OCI-LY3 (cell line): ENCODE measurements at regions not wholly inside any gene's neighbourhood (a gene's known extent, or its start where the extent isn't known, plus 50 kb on each side); places are given as distances from the start of the nearest gene placed in this dataset.
A peak's percentile ranks its signal among the peaks of the same experiment; 100 is the strongest.

Source experiments
- H2AFZ ChIP-seq: fragments of 200-600, 300-600 bp; shearing (Covaris generic); 2 replicates; pipeline ENCODE4 v1.6.0; 2014; ENCODE audit warnings: antibody characterized with exemption, low read depth, low read length
- H3K27ac ChIP-seq: fragments of 200-600, 300-600 bp; sonication (generic); 2 replicates; pipeline ENCODE4 v1.5.1; 2014; ENCODE audit warnings: mild to moderate bottlenecking, low read length, moderate library complexity, mixed read lengths
- H3K27me3 ChIP-seq: fragments of 200-600, 300-600 bp; sonication (generic); 2 replicates; pipeline ENCODE4 v1.6.1; 2014; ENCODE audit warnings: low read depth, low read length, mixed read lengths
- H3K36me3 ChIP-seq: fragments of 200-600, 300-600 bp; sonication (generic); replicated peaks from 2 replicates; pipeline ENCODE3; 2014; ENCODE audit warnings: low read depth, low read length, mixed read lengths
- H3K4me1 ChIP-seq: fragments of 300-600, 200-600 bp; sonication (generic); 2 replicates; pipeline ENCODE4 v1.6.1; 2014; ENCODE audit warnings: low read length, mixed read lengths
- H3K4me2 ChIP-seq: fragments of 200-600, 300-600 bp; sonication (generic); 2 replicates; pipeline ENCODE4 v1.6.1; 2014; ENCODE audit warnings: low read length, mixed read lengths
- H3K4me3 ChIP-seq: fragments of 300-600, 200-600 bp; sonication (generic); 2 replicates; pipeline ENCODE4 v1.5.1; 2014; ENCODE audit warnings: antibody characterized with exemption, mild to moderate bottlenecking, low read length, moderate library complexity
- H3K79me2 ChIP-seq: fragments of 300-600, 200-600 bp; shearing (Covaris generic); 2 replicates; pipeline ENCODE4 v1.6.1; 2014; ENCODE audit warnings: mild to moderate bottlenecking, low read length, mixed read lengths
- H3K9ac ChIP-seq: fragments of 300-600, 200-600 bp; shearing (Covaris generic); 2 replicates; pipeline ENCODE4 v1.6.0; 2014; ENCODE audit warnings: mild to moderate bottlenecking, low read length, moderate library complexity
- H3K9me3 ChIP-seq: fragments of 200-600, 300-600 bp; shearing (Covaris generic); 2 replicates; pipeline ENCODE4 v1.6.1; 2014; ENCODE audit warnings: low read length, mixed read lengths; ENCODE audit not compliant: insufficient read depth
- H4K20me1 ChIP-seq: fragments of 200-600, 300-600 bp; sonication (generic); 2 replicates; pipeline ENCODE4 v1.6.1; 2016; ENCODE audit warnings: low read length, mixed read lengths; ENCODE audit not compliant: insufficient read depth
- EZH2phosphoT487 ChIP-seq: fragments of 200-600 bp; shearing (Covaris generic); IDR thresholded peaks from 2 replicates; pipeline ENCODE4 v1.6.1; 2018; ENCODE audit warnings: antibody characterized with exemption, mixed run types, low read depth
- TF ChIP-seq, protein P1 (sequence below): fragments of 200-600, 300-600 bp; sonication (generic); IDR thresholded peaks from 2 replicates; pipeline ENCODE4 v1.5.1; 2014; ENCODE audit warnings: antibody characterized with exemption, low read length, low read depth

DNA sequence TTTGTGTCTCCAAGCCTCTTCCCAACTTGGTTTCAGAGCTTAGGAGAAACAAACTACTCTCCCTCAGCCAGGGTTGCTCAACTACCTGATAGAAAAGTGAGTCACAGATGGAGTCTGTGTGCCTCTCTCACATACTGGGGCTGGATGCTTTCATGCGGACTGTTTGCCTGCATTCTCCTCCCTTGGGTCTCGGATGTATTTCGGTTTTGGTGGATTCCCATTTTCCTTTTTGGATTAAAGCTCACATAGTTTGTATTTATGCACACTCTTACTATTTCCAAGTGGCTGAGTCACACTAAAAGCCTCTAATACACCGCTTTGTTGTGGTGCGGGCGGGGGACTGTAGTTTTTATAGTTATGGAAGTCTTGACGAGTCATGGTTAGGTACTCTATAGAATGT, 505.4 kb downstream of the LRFN5 start:
- peaks cover 5% of the 10 kb centered on the region for H3K4me1 ChIP-seq
- no peaks in the 10 kb centered on the region for H3K79me2 ChIP-seq
- no peak overlapping the region for H3K27ac ChIP-seq
- H4K20me1 ChIP-seq: no peaks in the 10 kb centered on the region
- H3K27me3 ChIP-seq: no peaks in the 10 kb centered on the region
- no peaks in the 10 kb centered on the region for H3K9me3 ChIP-seq
- H3K4me2 ChIP-seq: no peak overlapping the region
- no peak overlapping the region for H3K4me3 ChIP-seq
- peaks cover 2% of the 10 kb centered on the region for H3K36me3 ChIP-seq
- TF ChIP-seq EZH2phosphoT487: no peak
- TF ChIP-seq, protein P1, sequence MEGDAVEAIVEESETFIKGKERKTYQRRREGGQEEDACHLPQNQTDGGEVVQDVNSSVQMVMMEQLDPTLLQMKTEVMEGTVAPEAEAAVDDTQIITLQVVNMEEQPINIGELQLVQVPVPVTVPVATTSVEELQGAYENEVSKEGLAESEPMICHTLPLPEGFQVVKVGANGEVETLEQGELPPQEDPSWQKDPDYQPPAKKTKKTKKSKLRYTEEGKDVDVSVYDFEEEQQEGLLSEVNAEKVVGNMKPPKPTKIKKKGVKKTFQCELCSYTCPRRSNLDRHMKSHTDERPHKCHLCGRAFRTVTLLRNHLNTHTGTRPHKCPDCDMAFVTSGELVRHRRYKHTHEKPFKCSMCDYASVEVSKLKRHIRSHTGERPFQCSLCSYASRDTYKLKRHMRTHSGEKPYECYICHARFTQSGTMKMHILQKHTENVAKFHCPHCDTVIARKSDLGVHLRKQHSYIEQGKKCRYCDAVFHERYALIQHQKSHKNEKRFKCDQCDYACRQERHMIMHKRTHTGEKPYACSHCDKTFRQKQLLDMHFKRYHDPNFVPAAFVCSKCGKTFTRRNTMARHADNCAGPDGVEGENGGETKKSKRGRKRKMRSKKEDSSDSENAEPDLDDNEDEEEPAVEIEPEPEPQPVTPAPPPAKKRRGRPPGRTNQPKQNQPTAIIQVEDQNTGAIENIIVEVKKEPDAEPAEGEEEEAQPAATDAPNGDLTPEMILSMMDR: no peak
- H3K9ac ChIP-seq: no peak overlapping the region
- H2AFZ ChIP-seq: no peak overlapping the region

DNA sequence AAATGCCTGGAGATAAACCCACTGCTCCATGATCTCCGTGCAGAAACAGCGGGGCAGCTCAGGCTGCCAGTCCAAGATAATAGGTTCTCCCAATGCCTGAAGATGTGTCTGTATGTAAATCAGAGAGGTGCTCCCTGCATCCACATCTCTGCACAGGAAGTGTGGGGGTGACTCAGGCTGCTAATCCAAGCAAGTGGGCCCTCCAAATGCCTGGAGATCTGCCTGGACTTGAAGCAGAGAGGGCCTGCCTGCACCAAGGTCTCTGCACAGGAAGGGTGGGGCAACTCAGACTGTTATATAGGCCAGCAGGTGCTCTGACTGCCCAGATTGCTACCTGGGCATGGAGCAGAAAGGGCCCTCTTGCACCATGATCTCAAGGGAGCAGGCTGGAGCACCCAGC, 504.7 kb downstream of the LRFN5 start:
- TF ChIP-seq EZH2phosphoT487: no peak
- TF ChIP-seq, protein P1: no peak
- no peak overlapping the region for H3K27ac ChIP-seq
- no peaks in the 10 kb centered on the region for H3K79me2 ChIP-seq
- H3K27me3 ChIP-seq: no peaks in the 10 kb centered on the region
- H3K36me3 ChIP-seq: peaks cover 2% of the 10 kb centered on the region
- H3K4me3 ChIP-seq: no peak overlapping the region
- no peak overlapping the region for H3K9ac ChIP-seq
- H3K4me1 ChIP-seq: peaks cover 5% of the 10 kb centered on the region
- H3K9me3 ChIP-seq: no peaks in the 10 kb centered on the region
- no peaks in the 10 kb centered on the region for H4K20me1 ChIP-seq
- no peak overlapping the region for H3K4me2 ChIP-seq
- no peak overlapping the region for H2AFZ ChIP-seq

DNA sequence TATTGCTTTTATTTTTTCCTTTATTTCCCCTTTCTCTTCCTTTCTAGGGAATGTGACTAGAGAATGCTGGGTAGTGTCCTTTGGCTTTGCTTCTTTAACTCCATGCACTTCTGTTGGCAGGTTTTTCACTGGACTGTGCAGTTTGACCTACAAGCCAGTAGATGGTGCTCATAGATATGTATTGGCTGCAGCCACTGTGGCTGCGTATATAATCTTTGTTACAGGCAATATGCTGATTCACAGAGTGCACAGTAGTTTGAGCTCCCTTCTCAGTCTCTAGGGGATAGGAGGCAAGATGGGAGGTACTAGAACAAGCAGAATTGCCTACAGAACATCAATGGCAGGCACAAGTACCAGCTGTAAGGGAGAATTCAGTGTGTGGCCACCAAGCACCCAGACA, 503.5 kb downstream of the LRFN5 start:
- Histone ChIP-seq H3K27ac (no peak overlapping the region), H3K4me1 (peaks cover 5% of the 10 kb centered on the region), H3K27me3 (no peaks in the 10 kb centered on the region), H4K20me1 (no peaks in the 10 kb centered on the region), H3K79me2 (no peaks in the 10 kb centered on the region), H3K4me3 (no peak overlapping the region), H3K4me2 (no peak overlapping the region), H3K9ac (no peak overlapping the region), H3K9me3 (no peaks in the 10 kb centered on the region), H3K36me3 (peaks cover 2% of the 10 kb centered on the region), H2AFZ (peak overlapping the region; percentile 33; the same call in 1 of the 2 replicates)
- TF ChIP-seq, protein P1: peak; percentile 90
- TF ChIP-seq EZH2phosphoT487: no peak

DNA sequence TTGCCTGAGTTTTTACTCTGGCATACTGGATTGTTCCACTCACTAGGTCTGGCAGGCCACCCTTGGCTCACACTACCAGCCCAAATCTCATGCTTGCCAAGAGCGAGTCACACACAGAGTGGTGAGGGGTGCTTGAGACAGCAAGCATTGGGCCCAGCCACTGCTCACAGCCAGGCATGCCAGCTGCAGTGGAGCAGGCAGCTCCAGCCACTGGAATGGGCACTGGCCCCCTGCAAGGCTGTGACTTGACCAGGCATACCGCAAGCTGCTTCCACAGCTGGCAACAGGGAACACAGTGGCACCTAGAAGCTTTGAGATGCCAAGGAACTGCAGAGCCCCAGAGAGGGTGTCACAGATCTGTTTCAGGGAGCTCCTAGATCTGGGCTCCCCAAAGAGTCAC, 488.5 kb downstream of the LRFN5 start:
- H3K27ac ChIP-seq: no peak overlapping the region
- no peaks in the 10 kb centered on the region for H3K27me3 ChIP-seq
- H3K4me3 ChIP-seq: no peak overlapping the region
- no peak overlapping the region for H3K4me2 ChIP-seq
- no peaks in the 10 kb centered on the region for H3K36me3 ChIP-seq
- H3K79me2 ChIP-seq: no peaks in the 10 kb centered on the region
- no peaks in the 10 kb centered on the region for H3K9me3 ChIP-seq
- no peak overlapping the region for H3K9ac ChIP-seq
- TF ChIP-seq, protein P1: no peak
- no peak for TF ChIP-seq EZH2phosphoT487
- no peak overlapping the region for H2AFZ ChIP-seq
- no peaks in the 10 kb centered on the region for H4K20me1 ChIP-seq
- no peaks in the 10 kb centered on the region for H3K4me1 ChIP-seq
